Right atrium auricular region (tissue), 2 donors: ENCODE measurements at regions not wholly inside any gene's neighbourhood (a gene's known extent, or its start where the extent isn't known, plus 50 kb on each side); places are given as distances from the start of the nearest gene placed in this dataset.
"Not testable (repeated sequence)": the region's sequence is repeated elsewhere in the genome, so short reads cannot be mapped to it uniquely, and the experiment has no call there.

ENCODE experiments used
- DNase-seq: peaks from one replicate; pipeline ENCODE4 v3.0.0-alpha.2; 2019; ENCODE audit warnings: low spot score
- H3K27ac ChIP-seq, 2 donors: fragments of 200-600 bp; sonication (generic); 1 replicate in 1 of 2; 2 replicates in 1 of 2; pipeline ENCODE4 v1.5.1; 2016 to 2019
- H3K27me3 ChIP-seq, 2 donors: fragments of 200-600 bp; sonication (generic); one replicate each; pipeline versions ENCODE4 v1.5.1 to v1.6.0; 2017 to 2019
- H3K36me3 ChIP-seq: fragments of 200-600 bp; sonication (generic); one replicate; pipeline ENCODE4 v1.5.1; 2016
- H3K4me1 ChIP-seq, 2 donors: fragments of 200-600 bp; sonication (generic); one replicate each; pipeline versions ENCODE4 v1.5.1 to v1.6.0; 2017 to 2019
- H3K4me3 ChIP-seq, 2 donors: fragments of 200-600 bp; sonication (generic); 1 replicate in 1 of 2; 2 replicates in 1 of 2; pipeline ENCODE4 v1.5.1; 2017 to 2019; ENCODE audit warnings: mild to moderate bottlenecking in 1 of 2, moderate library complexity in 1 of 2
- H3K9me3 ChIP-seq, 2 donors: fragments of 200-600 bp; sonication (generic); one replicate each; pipeline ENCODE4 v1.5.1; 2019
- CTCF ChIP-seq, 2 donors: fragments of 200-600 bp; sonication (generic); IDR thresholded peaks; one replicate each; pipeline ENCODE4 v1.5.1; 2019; ENCODE audit warnings: antibody characterized with exemption in 2 of 2

- H3K27me3 ChIP-seq, result no peaks in the 10 kb centered on the region
- no peak overlapping the region for H3K4me3 ChIP-seq
- no peak for DNase-seq
- no peak for TF ChIP-seq CTCF (IDR thresholded peaks at IDR 0.05)
- no peaks in the 10 kb centered on the region for H3K9me3 ChIP-seq
- no peaks in the 10 kb centered on the region for H3K36me3 ChIP-seq
- H3K27ac ChIP-seq, result no peak overlapping the region
- no peaks in the 10 kb centered on the region for H3K4me1 ChIP-seq
These were observed 105.4 kb upstream of the DIAPH2 start for GRCh38 chrX:96579252-96579651.

DNA sequence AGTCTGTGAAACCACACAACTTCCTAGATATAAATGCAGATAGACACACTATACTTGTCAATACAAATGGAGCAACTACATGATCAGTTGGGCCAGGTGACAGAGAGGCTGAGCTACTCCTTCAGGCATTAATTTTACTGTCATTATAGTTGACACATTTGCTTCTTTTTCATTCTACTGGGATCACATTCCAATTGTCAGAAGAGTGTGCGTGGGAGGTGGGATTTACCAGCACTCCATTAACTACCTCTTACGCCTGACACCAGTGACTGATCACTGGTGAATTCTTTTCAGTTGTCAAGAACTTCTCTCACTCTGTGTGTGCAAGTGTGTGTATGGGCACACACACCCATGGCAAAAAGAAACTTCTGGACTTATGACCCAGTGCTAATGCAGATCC lies 94.2 kb upstream of the DIAPH2 start:
- no peaks in the 10 kb centered on the region for H3K27me3 ChIP-seq
- H3K36me3 ChIP-seq, result no peaks in the 10 kb centered on the region
- TF ChIP-seq CTCF (IDR thresholded peaks at IDR 0.05), result no peak
- no peak overlapping the region for H3K27ac ChIP-seq
- no peaks in the 10 kb centered on the region for H3K4me1 ChIP-seq
- peaks cover 0 to 2% of the 10 kb centered on the region in 2 donors for H3K9me3 ChIP-seq
- DNase-seq, result no peak
- no peak overlapping the region for H3K4me3 ChIP-seq

- Histone ChIP-seq H3K4me1 (no peaks in the 10 kb centered on the region), H3K36me3 (no peaks in the 10 kb centered on the region), H3K4me3 (no peak overlapping the region), H3K9me3 (no peaks in the 10 kb centered on the region), H3K27me3 (no peaks in the 10 kb centered on the region), H3K27ac (no peak overlapping the region)
- no peak for DNase-seq
- TF ChIP-seq CTCF (IDR thresholded peaks at IDR 0.05), result no peak
These were observed 93.2 kb upstream of the DIAPH2 start for GRCh38 chrX:96591421-96591820.

DNA sequence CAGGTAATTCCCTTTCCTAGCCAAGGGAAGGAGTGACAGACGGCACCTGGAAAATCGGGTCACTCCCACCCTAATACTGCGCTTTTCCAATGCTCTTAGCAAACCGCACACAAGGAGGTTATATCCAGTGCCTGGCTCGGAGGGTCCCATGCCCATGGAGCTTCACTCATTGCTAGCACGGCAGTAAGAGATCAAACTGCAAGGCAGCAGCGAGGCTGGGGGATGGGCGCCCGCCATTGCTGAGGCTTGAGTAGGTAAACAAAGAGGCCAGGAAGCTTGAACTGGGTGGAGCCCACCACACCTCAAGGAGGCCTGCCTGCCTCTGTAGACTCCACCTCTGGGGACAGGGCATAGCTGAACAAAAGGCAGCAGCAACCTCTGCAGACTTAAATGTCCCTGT lies 86.8 kb upstream of the DIAPH2 start:
- not testable (repeated sequence) for H3K27me3 ChIP-seq, H3K36me3 ChIP-seq, H3K4me3 ChIP-seq, DNase-seq, H3K4me1 ChIP-seq, H3K27ac ChIP-seq, H3K9me3 ChIP-seq

DNA sequence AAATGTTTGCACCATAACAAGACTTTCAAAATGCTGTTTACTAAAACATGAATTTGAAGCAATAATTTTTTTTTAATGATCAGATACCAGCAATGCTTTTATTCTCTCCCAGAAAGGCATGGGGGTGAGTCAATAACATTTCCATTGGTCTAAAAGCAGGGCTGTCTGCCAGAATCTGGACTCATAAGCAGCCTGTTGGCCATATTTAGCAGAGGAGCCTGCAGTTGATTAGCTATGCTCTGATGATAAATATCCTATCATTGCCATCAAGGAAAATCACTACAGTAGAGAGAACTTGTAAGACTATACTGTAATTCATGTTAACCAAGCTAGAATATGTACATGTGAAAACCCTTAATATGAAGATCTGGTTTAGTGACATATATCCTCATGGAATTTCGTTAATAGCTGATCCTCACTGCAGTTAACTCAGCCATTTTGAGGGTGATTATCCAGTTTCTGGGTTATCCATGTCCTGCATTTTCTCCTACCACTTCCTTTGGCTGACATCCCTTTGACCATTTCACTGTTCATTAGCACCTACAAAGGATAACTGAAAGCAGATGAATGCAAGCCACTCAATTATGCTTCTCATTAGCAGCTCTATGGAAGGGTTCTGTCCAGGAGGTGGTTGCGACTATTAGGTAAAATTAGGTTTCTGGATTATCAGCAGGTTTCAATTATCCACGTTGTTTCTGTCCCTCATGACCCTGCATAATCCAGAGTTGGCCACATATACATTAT lies 72.9 kb upstream of the DIAPH2 start:
- Histone ChIP-seq H3K4me3 (no peak overlapping the region), H3K4me1 (no peaks in the 10 kb centered on the region), H3K36me3 (no peaks in the 10 kb centered on the region), H3K27me3 (no peaks in the 10 kb centered on the region), H3K27ac (no peak overlapping the region), H3K9me3 (no peaks in the 10 kb centered on the region)
- TF ChIP-seq CTCF (IDR thresholded peaks at IDR 0.05), result no peak
- no peak for DNase-seq

GRCh38 chrX:96615448-96615847 lies 69.2 kb upstream of the DIAPH2 start:
- DNase-seq, result no peak

More at GRCh38 chrX:96615448-96615847, 69.2 kb upstream of the DIAPH2 start:
- Histone ChIP-seq H3K27ac (no peak overlapping the region), H3K9me3 (no peaks in the 10 kb centered on the region), H3K4me1 (no peaks in the 10 kb centered on the region), H3K36me3 (no peaks in the 10 kb centered on the region), H3K27me3 (no peaks in the 10 kb centered on the region), H3K4me3 (no peak overlapping the region)
- TF ChIP-seq CTCF (IDR thresholded peaks at IDR 0.05), result no peak
